Activated CD8-positive, alpha-beta memory T cell treated with anti-CD3 and anti-CD28 coated beads, Interleukin-2, amount 10 ng/mL, durations not matched to agents 7 days and 5 days (primary cell): ENCODE measurements at regions not wholly inside any gene's neighbourhood (a gene's known extent, or its start where the extent isn't known, plus 50 kb on each side); places are given as distances from the start of the nearest gene placed in this dataset.
A peak's percentile ranks its signal among the peaks of the same experiment; 100 is the strongest.

Experiments used
- ATAC-seq: fragments of 150-1000 bp; cut with Tn5 transposase; one replicate; pipeline ENCODE4 v1.10.0; 2021; ENCODE audit warnings: moderate library complexity
- CTCF ChIA-PET: fragments of 350-600 bp; sonication (Branson Sonifier 250); formaldehyde crosslinking; loops from one replicate; lab custom pipeline; 2021; ENCODE audit warnings: antibody characterized with exemption; lab: Charles Lee
- DNase-seq: peaks from one replicate; pipeline ENCODE4 v3.0.0-alpha.2; 2020
- H3K27ac Mint-ChIP-seq: one replicate; pipeline ENCODE4 v1.8.0; 2021; ENCODE audit warnings: mild to moderate bottlenecking, mixed read lengths
- H3K27me3 Mint-ChIP-seq: one replicate; pipeline ENCODE4 v1.8.0; 2021; ENCODE audit warnings: mixed read lengths
- H3K36me3 Mint-ChIP-seq: one replicate; pipeline ENCODE4 v1.8.0; 2021; ENCODE audit warnings: mild to moderate bottlenecking, mixed read lengths
- H3K4me1 Mint-ChIP-seq: one replicate; pipeline ENCODE4 v1.8.0; 2021; ENCODE audit warnings: mixed read lengths
- H3K4me3 Mint-ChIP-seq: one replicate; pipeline ENCODE4 v1.8.0; 2021; ENCODE audit warnings: mild to moderate bottlenecking, moderate library complexity, mixed read lengths
- H3K9me3 Mint-ChIP-seq: one replicate; pipeline ENCODE4 v1.8.0; 2022; ENCODE audit warnings: low read depth, mixed read lengths

- DNase-seq: no peak
- no peak overlapping the region for H3K27ac Mint-ChIP-seq
- peaks cover 50% of the 10 kb centered on the region for H3K36me3 Mint-ChIP-seq
- CTCF ChIA-PET: interaction anchor here (1.0 to 3.3 kb wide), 2 partner anchors 21 to 33 kb away, joined by 3 to 9 read pairs; no protein-coding TSS in a partner anchor
- H3K4me1 Mint-ChIP-seq: peaks cover 23% of the 10 kb centered on the region
- H3K9me3 Mint-ChIP-seq: peaks cover 2% of the 10 kb centered on the region
- no peak overlapping the region for H3K4me3 Mint-ChIP-seq
- ATAC-seq: no peak
- H3K27me3 Mint-ChIP-seq: no peaks in the 10 kb centered on the region
These were observed 237.5 kb upstream of the MKLN1 start for GRCh38 chr7:131090188-131090587.

GRCh38 chr7:131090886-131091692, 236.6 kb upstream of the MKLN1 start:
- no peak overlapping the region for H3K4me3 Mint-ChIP-seq
- ATAC-seq (no peak), DNase-seq (no peak)
- H3K27me3 Mint-ChIP-seq: no peaks in the 10 kb centered on the region
- H3K27ac Mint-ChIP-seq: no peak overlapping the region
- CTCF ChIA-PET: no interaction called here
- no peaks in the 10 kb centered on the region for H3K9me3 Mint-ChIP-seq
- H3K36me3 Mint-ChIP-seq: peaks cover 46% of the 10 kb centered on the region
- H3K4me1 Mint-ChIP-seq: peaks cover 22% of the 10 kb centered on the region

- no peak overlapping the region for H3K4me3 Mint-ChIP-seq
These were observed 233.0 kb upstream of the MKLN1 start for GRCh38 chr7:131094685-131095084.

GRCh38 chr7:131095346-131095745, 232.3 kb upstream of the MKLN1 start:
- Mint-ChIP-seq H3K27me3 (no peaks in the 10 kb centered on the region), H3K4me3 (no peak overlapping the region), H3K9me3 (no peaks in the 10 kb centered on the region), H3K4me1 (peaks cover 46% of the 10 kb centered on the region), H3K36me3 (peaks cover 41% of the 10 kb centered on the region), H3K27ac (no peak overlapping the region)
- ATAC-seq: no peak
- DNase-seq: no peak
- CTCF ChIA-PET: interaction anchor here (0.8 kb wide), 1 partner anchor 26 kb away, joined by 4 read pairs; no protein-coding TSS in a partner anchor

More at GRCh38 chr7:131094685-131095084, 233.0 kb upstream of the MKLN1 start:
- CTCF ChIA-PET: no interaction called here
- Mint-ChIP-seq H3K9me3 (no peaks in the 10 kb centered on the region), H3K27ac (no peak overlapping the region), H3K4me1 (peaks cover 45% of the 10 kb centered on the region), H3K27me3 (no peaks in the 10 kb centered on the region), H3K36me3 (peaks cover 43% of the 10 kb centered on the region)
- no peak for ATAC-seq
- DNase-seq: no peak

GRCh38 chr7:131096267-131096927, 231.3 kb upstream of the MKLN1 start:
- Mint-ChIP-seq H3K9me3 (no peaks in the 10 kb centered on the region), H3K4me1 (peaks cover 45% of the 10 kb centered on the region), H3K27me3 (no peaks in the 10 kb centered on the region), H3K27ac (peak overlapping the region; percentile 3), H3K36me3 (peaks cover 38% of the 10 kb centered on the region), H3K4me3 (no peak overlapping the region)
- CTCF ChIA-PET: interaction anchor here (0.8 to 2.0 kb wide), 3 partner anchors 13 to 137 kb away, joined by 4 read pairs; no protein-coding TSS in a partner anchor
- no peak for ATAC-seq
- DNase-seq: no peak

- no peaks in the 10 kb centered on the region for H3K27me3 Mint-ChIP-seq
- no peak for DNase-seq
- CTCF ChIA-PET: interaction anchor here (1.0 to 2.0 kb wide), 6 partner anchors 10 to 201 kb away, joined by 3 to 4 read pairs (median 3); no protein-coding TSS in a partner anchor
- no peaks in the 10 kb centered on the region for H3K9me3 Mint-ChIP-seq
- peaks cover 54% of the 10 kb centered on the region for H3K4me1 Mint-ChIP-seq
- peak overlapping the region; percentile 60 for H3K27ac Mint-ChIP-seq
- peak overlapping the region; percentile 39 for H3K4me3 Mint-ChIP-seq
- peak; percentile 24 for ATAC-seq
- H3K36me3 Mint-ChIP-seq: peaks cover 38% of the 10 kb centered on the region
These were observed 229.9 kb upstream of the MKLN1 start for GRCh38 chr7:131097662-131098376.

GRCh38 chr7:131098527-131098926, 229.1 kb upstream of the MKLN1 start:
- Mint-ChIP-seq H3K27me3 (no peaks in the 10 kb centered on the region), H3K9me3 (no peaks in the 10 kb centered on the region), H3K4me1 (peaks cover 59% of the 10 kb centered on the region), H3K4me3 (no peak overlapping the region), H3K36me3 (peaks cover 41% of the 10 kb centered on the region), H3K27ac (peak overlapping the region; percentile 4)
- CTCF ChIA-PET: interaction anchor here (1.3 to 1.4 kb wide), 3 partner anchors 26 to 202 kb away, joined by 3 read pairs; no protein-coding TSS in a partner anchor
- ATAC-seq: no peak
- DNase-seq: no peak

- no peaks in the 10 kb centered on the region for H3K9me3 Mint-ChIP-seq
- peak overlapping the region; percentile 65 for H3K27ac Mint-ChIP-seq
- H3K4me1 Mint-ChIP-seq: peaks cover 73% of the 10 kb centered on the region
- CTCF ChIA-PET: interaction anchor here (0.6 kb wide), 1 partner anchor 30 kb away, joined by 3 read pairs; no protein-coding TSS in a partner anchor
- H3K4me3 Mint-ChIP-seq: peak overlapping the region; percentile 52
- peaks cover 46% of the 10 kb centered on the region for H3K36me3 Mint-ChIP-seq
- no peaks in the 10 kb centered on the region for H3K27me3 Mint-ChIP-seq
- DNase-seq (no peak), ATAC-seq (peak; percentile 21)
These were observed 227.2 kb upstream of the MKLN1 start for GRCh38 chr7:131100357-131101054.

- H3K27me3 Mint-ChIP-seq: no peaks in the 10 kb centered on the region
- no peak overlapping the region for H3K27ac Mint-ChIP-seq
- H3K9me3 Mint-ChIP-seq: no peaks in the 10 kb centered on the region
- no peak for ATAC-seq
- H3K4me3 Mint-ChIP-seq: no peak overlapping the region
- DNase-seq: no peak
- peaks cover 57% of the 10 kb centered on the region for H3K4me1 Mint-ChIP-seq
- H3K36me3 Mint-ChIP-seq: peaks cover 41% of the 10 kb centered on the region
- CTCF ChIA-PET: interaction anchor here (1.3 to 4.2 kb wide), 3 partner anchors 36 to 319 kb away, joined by 3 to 18 read pairs (median 3); no protein-coding TSS in a partner anchor
These were observed 223.7 kb upstream of the MKLN1 start for GRCh38 chr7:131103997-131104396.

- ATAC-seq (no peak), DNase-seq (no peak)
- CTCF ChIA-PET: interaction anchor here (1.0 to 4.2 kb wide), 4 partner anchors 32 to 418 kb away, joined by 3 to 18 read pairs (median 8); no protein-coding TSS in a partner anchor
- no peaks in the 10 kb centered on the region for H3K27me3 Mint-ChIP-seq
- peaks cover 61% of the 10 kb centered on the region for H3K4me1 Mint-ChIP-seq
- peaks cover 39% of the 10 kb centered on the region for H3K36me3 Mint-ChIP-seq
- H3K27ac Mint-ChIP-seq: peak overlapping the region; percentile 73
- H3K9me3 Mint-ChIP-seq: no peaks in the 10 kb centered on the region
- H3K4me3 Mint-ChIP-seq: peak overlapping the region; percentile 75
These were observed 222.9 kb upstream of the MKLN1 start for GRCh38 chr7:131104596-131105293.

GRCh38 chr7:131105294-131105798, 222.3 kb upstream of the MKLN1 start:
- H3K27me3 Mint-ChIP-seq: no peaks in the 10 kb centered on the region

More at GRCh38 chr7:131105294-131105798, 222.3 kb upstream of the MKLN1 start:
- Mint-ChIP-seq H3K36me3 (peaks cover 39% of the 10 kb centered on the region), H3K4me1 (peaks cover 60% of the 10 kb centered on the region), H3K4me3 (peak overlapping the region; percentile 75), H3K9me3 (no peaks in the 10 kb centered on the region), H3K27ac (peak overlapping the region; percentile 73)
- no peak for ATAC-seq
- CTCF ChIA-PET: interaction anchor here (1.0 to 4.2 kb wide), 6 partner anchors 33 to 417 kb away, joined by 3 to 18 read pairs (median 7); no protein-coding TSS in a partner anchor
- DNase-seq: no peak
